ENCODE measurements at regions not wholly inside any gene's neighbourhood (a gene's known extent, or its start where the extent isn't known, plus 50 kb on each side); places are given as distances from the start of the nearest gene placed in this dataset.

DNA sequence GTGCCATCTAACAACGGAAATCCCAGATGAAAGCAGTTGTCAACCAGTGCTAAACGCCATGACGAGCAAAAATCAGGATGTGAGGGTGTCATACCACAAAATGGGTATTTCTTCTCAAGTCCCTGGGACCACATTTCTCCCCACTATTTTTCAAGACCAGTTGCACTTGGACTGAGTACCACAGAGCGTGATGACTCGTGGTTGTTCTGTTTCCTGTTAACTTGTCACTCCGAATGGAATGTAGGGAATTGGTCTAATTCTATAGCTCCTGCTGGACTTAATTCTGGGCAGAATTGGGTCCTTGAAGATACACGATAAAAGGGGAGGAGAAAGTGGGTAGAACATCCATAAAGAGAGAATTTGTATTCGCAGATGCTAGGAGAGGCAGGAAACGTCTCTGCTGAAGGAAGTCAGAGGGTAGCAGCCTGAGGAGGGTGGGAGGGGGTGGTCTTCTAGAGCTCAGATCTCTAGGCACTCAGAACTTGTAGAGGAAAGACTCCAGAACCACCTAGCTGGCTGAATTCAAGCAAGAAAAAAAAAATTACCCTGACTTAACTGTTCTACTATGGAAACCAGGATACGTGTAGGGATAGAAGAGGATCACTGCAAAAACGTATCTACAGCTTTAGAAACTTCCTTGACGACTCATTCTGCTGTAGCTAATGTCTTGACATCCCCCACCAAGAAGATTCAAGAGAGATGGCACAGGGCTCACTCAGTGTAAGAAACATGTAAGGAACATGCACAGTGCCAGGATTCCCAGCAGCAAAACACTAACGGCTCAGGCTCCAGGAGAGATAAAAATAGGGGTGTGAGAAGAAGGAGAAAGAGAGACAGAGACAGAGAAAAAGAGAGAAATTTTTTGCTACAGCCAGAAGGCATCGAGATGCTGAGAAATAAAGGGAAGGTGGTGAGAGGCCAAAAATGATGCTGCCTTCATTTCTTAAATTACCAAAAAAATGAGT is 494.7 kb downstream of the CD83 start:
- intact Hi-C loops (cut with micrococcal nuclease; ENCODE audit: unreplicated experiment): no loop called here
- H2AFZ ChIP-seq (ENCODE audit: low read length): no peak overlapping the region
- H3K4me3 ChIP-seq (ENCODE audit: low read depth, low read length, poor library complexity, severe bottlenecking): no peak overlapping the region
- H3K4me2 ChIP-seq (ENCODE audit: low read length): no peak overlapping the region
- H3K9me3 ChIP-seq (ENCODE audit: low read length): no peaks in the 10 kb centered on the region
- H3K36me3 ChIP-seq (ENCODE audit: insufficient read depth, low read length): no peaks in the 10 kb centered on the region
- ChIA-PET POLR2A (interaction anchor here (0.6 to 2.2 kb wide), 2 partner anchors 10 to 187 kb away, joined by 3 to 6 read pairs; no protein-coding TSS in a partner anchor), CTCF (ENCODE audit: unreplicated experiment) (no interaction called here)
- TF ChIP-seq, protein P1, sequence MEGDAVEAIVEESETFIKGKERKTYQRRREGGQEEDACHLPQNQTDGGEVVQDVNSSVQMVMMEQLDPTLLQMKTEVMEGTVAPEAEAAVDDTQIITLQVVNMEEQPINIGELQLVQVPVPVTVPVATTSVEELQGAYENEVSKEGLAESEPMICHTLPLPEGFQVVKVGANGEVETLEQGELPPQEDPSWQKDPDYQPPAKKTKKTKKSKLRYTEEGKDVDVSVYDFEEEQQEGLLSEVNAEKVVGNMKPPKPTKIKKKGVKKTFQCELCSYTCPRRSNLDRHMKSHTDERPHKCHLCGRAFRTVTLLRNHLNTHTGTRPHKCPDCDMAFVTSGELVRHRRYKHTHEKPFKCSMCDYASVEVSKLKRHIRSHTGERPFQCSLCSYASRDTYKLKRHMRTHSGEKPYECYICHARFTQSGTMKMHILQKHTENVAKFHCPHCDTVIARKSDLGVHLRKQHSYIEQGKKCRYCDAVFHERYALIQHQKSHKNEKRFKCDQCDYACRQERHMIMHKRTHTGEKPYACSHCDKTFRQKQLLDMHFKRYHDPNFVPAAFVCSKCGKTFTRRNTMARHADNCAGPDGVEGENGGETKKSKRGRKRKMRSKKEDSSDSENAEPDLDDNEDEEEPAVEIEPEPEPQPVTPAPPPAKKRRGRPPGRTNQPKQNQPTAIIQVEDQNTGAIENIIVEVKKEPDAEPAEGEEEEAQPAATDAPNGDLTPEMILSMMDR (conservative IDR thresholded peaks at IDR 0.05; ENCODE audit: low read length): no peak
- TF ChIP-seq EZH2phosphoT487 (IDR thresholded peaks at IDR 0.05; ENCODE audit: borderline replicate concordance, low read depth, low read length): no peak
- BruUV-seq (replicated peaks): no TSS peak
- H3K79me2 ChIP-seq (ENCODE audit: insufficient read depth, low read depth, low read length): no peaks in the 10 kb centered on the region
- no peaks in the 10 kb centered on the region for H4K20me1 ChIP-seq (ENCODE audit: insufficient read depth, low read length)
- no peaks in the 10 kb centered on the region for H3K4me1 ChIP-seq (ENCODE audit: insufficient read depth, low read length, poor library complexity, severe bottlenecking)
- no peak overlapping the region for H3K27ac ChIP-seq (ENCODE audit: low read depth, low read length, poor library complexity, severe bottlenecking)
- H3K9me2 ChIP-seq (ENCODE audit: insufficient read depth, low read length): no peaks in the 10 kb centered on the region
- DNase-seq (ENCODE audit: low spot score): no peak

- ChIA-PET CTCF (ENCODE audit: unreplicated experiment) (no interaction called here), POLR2A (interaction anchor here (2.2 kb wide), 1 partner anchor 8 kb away, joined by 6 read pairs; no protein-coding TSS in a partner anchor)
- H3K4me1 ChIP-seq (ENCODE audit: insufficient read depth, low read length, poor library complexity, severe bottlenecking): no peaks in the 10 kb centered on the region
- no peak overlapping the region for H3K4me2 ChIP-seq (ENCODE audit: low read length)
- DNase-seq (ENCODE audit: low spot score): no peak
- H3K27ac ChIP-seq (ENCODE audit: low read depth, low read length, poor library complexity, severe bottlenecking): no peak overlapping the region
- no peaks in the 10 kb centered on the region for H3K36me3 ChIP-seq (ENCODE audit: insufficient read depth, low read length)
- H4K20me1 ChIP-seq (ENCODE audit: insufficient read depth, low read length): no peaks in the 10 kb centered on the region
- no peak overlapping the region for H2AFZ ChIP-seq (ENCODE audit: low read length)
- no peak for TF ChIP-seq EZH2phosphoT487 (IDR thresholded peaks at IDR 0.05; ENCODE audit: borderline replicate concordance, low read depth, low read length)
- TF ChIP-seq, protein P1 (conservative IDR thresholded peaks at IDR 0.05; ENCODE audit: low read length): no peak
- intact Hi-C loops (cut with micrococcal nuclease; ENCODE audit: unreplicated experiment): no loop called here
- BruUV-seq (replicated peaks): no TSS peak
- H3K79me2 ChIP-seq (ENCODE audit: insufficient read depth, low read depth, low read length): no peaks in the 10 kb centered on the region
- H3K9me3 ChIP-seq (ENCODE audit: low read length): no peaks in the 10 kb centered on the region
- no peak overlapping the region for H3K4me3 ChIP-seq (ENCODE audit: low read depth, low read length, poor library complexity, severe bottlenecking)
- no peaks in the 10 kb centered on the region for H3K9me2 ChIP-seq (ENCODE audit: insufficient read depth, low read length)
Measured at GRCh38 chr6:14614631-14615030, 497.1 kb downstream of the CD83 start.

- H3K36me3 ChIP-seq (ENCODE audit: insufficient read depth, low read length): no peaks in the 10 kb centered on the region
- POLR2A ChIA-PET: interaction anchor here (1.0 to 1.3 kb wide), 2 partner anchors 12 to 21 kb away, joined by 3 to 4 read pairs; no protein-coding TSS in a partner anchor
- no peak overlapping the region for H3K4me3 ChIP-seq (ENCODE audit: low read depth, low read length, poor library complexity, severe bottlenecking)
- no peaks in the 10 kb centered on the region for H3K9me3 ChIP-seq (ENCODE audit: low read length)
- H3K27ac ChIP-seq (ENCODE audit: low read depth, low read length, poor library complexity, severe bottlenecking): no peak overlapping the region
- intact Hi-C loops (cut with micrococcal nuclease; ENCODE audit: unreplicated experiment): no loop called here
- CTCF ChIA-PET (ENCODE audit: unreplicated experiment): no interaction called here
- no TSS peak for BruUV-seq (replicated peaks)
- no peak for TF ChIP-seq EZH2phosphoT487 (IDR thresholded peaks at IDR 0.05; ENCODE audit: borderline replicate concordance, low read depth, low read length)
- TF ChIP-seq, protein P1 (conservative IDR thresholded peaks at IDR 0.05; ENCODE audit: low read length): no peak
- H4K20me1 ChIP-seq (ENCODE audit: insufficient read depth, low read length): no peaks in the 10 kb centered on the region
- no peak for DNase-seq (ENCODE audit: low spot score)
- no peak overlapping the region for H2AFZ ChIP-seq (ENCODE audit: low read length)
- H3K4me1 ChIP-seq (ENCODE audit: insufficient read depth, low read length, poor library complexity, severe bottlenecking): peaks cover 3% of the 10 kb centered on the region
- H3K4me2 ChIP-seq (ENCODE audit: low read length): no peak overlapping the region
- H3K79me2 ChIP-seq (ENCODE audit: insufficient read depth, low read depth, low read length): no peaks in the 10 kb centered on the region
- no peaks in the 10 kb centered on the region for H3K9me2 ChIP-seq (ENCODE audit: insufficient read depth, low read length)
Measured at GRCh38 chr6:14616656-14617055, 499.1 kb downstream of the CD83 start.
